LoVo (cell line): ENCODE measurements at regions not wholly inside any gene's neighbourhood (a gene's known extent, or its start where the extent isn't known, plus 50 kb on each side); places are given as distances from the start of the nearest gene placed in this dataset.
"Not testable (repeated sequence)": the region's sequence is repeated elsewhere in the genome, so short reads cannot be mapped to it uniquely, and the experiment has no call there.

Source experiments
- DNase-seq: peaks from one replicate; pipeline ENCODE4 v3.0.0-alpha.2; 2016; ENCODE audit warnings: low spot score

DNA sequence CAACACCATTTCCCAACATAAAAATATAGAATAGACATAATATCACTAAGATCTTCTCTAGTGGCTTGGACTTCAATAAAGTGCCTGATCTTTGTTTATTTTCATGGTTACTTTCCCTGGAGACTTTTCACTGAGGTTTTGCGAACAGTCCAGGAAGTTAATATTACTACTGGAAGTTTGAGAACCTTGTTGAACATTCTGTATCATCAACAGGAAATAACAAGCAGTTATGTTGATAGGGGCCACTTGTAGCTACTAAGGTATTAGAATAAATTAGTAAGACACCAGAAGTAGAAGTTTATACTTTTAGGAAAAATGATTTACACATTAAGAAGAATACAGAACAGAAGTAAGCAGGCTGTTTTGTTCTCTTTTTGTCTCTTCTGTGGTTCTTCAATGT is 180.2 kb downstream of the TFAP2B start:
- DNase-seq: no peak

DNA sequence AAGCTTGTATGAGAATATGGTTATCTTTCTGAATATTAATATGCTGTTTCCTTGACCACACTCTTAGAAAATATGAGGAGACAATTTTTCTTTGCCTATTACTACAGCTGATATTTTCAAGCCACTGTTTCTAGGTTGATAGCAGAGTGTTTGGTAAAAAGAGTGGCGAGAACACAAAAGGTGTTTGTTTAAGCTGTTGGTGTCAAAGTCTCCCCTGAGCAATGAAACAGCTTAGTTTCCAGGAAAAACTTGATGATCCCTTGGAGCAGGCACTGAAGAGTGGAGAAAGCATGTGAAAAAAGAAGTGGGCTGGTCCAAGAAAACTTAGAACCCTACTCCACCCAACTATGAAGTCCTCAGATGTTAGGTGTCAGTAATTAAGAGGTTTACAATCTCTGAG is 182.7 kb downstream of the TFAP2B start:
- no peak for DNase-seq

DNA sequence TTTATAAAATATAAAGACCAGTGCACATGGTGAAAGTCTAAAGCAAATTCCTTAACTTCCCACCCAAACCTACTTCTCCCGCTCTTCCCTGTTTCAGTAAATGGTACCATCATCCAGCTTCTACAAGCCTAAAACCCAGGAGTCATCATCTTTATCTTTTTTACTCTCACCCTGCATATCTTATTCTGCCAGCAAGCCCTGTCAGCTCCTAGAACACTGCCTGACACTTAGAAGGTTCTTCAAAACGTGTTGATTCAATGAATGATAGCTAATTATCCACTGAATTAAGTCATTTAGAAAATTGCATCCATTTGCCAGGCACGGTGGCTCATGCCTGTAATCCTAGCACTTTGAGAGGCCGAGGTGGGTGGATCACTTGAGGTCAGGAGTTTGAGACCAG is 185.7 kb downstream of the TFAP2B start:
- no peak for DNase-seq

DNA sequence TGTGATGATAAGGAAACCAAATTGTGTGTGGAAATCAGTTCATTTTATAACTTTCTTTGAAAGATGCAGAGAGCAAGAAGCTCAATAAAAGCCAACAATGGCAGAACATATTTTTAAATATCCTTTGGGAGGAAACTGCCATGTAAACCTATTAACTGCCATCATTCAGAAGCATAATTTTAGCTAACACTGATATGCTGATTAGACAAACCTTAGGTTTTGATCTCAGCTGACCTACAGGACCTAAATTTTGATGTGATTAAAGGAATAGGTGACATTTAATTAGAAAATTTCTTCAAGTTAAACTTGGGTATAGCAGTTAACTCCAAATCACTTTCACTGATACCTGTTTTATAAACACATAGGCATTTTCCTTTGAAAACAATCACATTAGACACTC is 187.1 kb downstream of the TFAP2B start:
- no peak for DNase-seq

DNA sequence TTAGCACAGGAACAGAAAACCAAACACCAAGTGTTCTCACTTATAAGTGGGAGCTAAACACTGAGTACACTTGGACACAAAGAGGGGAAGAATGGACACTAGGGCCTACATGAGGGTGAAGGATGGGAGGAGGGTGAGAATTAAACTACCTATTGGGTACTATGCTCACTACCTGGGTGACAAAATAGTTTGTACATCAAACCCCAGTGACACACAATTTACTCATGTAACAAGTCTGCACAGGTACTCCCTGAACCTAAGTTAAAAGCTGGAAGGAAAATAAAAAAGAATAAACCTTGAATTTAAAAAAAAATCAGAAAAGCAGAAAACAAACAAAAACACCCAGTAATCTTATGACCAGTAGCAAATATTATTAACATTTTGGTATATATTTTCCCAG is 188.6 kb downstream of the TFAP2B start:
- DNase-seq: no peak

DNA sequence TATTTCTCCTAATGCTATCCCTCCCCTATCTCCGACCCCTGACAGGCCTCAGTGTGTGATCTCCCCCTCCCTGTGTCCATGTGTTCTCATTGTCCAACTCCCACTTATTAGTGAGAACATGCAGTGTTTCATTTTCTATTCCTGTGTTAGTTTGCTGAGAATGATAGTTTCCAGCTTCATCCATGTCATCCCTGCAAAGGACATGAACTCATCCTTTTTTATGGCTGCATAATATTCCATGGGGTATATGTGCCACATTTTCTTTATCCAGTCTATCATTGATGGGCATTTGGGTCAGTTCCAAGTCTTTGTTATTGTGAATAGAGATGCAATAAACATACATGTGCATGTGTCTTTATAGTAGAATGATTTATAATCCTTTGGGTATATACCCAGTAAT is 190.0 kb downstream of the TFAP2B start:
- DNase-seq: not testable (repeated sequence)

DNA sequence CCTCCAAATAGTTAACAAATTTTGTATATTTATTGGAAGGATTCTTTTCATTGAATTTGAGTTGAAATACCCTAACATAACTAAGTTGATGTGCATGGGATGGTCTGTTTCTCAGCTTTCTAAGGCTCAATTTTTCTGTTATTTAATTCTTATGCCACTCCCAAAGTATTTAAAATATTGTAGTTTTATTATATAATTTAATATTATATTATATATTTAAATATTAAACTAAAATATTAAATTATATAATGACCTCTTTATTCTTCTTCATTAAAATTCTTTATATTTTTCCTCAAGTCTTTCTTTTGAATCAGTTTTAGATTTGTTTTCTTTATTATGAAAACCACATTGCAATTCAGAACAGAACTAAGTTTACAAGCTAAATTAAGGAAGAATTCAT is 194.7 kb downstream of the TFAP2B start:
- DNase-seq: no peak

DNA sequence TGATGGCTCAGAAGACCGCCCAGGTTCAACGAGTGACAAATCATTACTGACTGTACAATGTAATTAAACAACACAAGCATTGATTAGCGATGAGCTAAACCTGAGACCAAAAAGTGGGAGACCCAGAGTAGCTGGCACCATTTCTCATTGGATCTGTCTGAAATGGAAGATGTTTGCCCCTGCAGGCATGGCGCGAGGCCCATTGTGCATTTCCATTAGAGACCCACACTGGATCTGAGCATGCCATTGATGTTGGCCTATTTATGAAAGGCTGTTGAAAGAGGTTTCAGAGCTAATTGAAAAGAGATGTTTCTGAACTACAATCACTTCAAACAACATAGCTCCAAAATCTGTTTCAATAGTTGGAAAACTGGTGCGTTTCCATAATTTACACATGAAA is 196.7 kb downstream of the TFAP2B start:
- no peak for DNase-seq

DNA sequence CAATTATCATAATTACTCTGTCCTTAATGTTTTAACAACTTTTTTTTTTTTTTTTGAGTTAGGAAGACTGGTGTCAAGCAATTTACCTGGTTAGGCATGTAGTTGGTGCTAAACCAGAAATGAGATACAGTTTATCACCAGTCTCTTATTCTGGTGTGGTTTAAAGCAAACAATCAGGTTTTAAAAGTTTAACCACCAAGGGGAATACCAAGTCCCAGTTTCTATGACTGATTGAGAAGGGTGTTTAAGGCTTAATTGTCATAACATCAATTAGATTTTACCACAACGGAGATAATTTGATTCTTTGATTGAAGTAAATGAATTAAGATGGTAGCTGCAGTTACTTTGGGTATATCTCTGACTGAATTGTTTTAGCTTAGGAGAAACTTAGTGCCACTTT is 197.8 kb downstream of the TFAP2B start:
- DNase-seq: no peak

DNA sequence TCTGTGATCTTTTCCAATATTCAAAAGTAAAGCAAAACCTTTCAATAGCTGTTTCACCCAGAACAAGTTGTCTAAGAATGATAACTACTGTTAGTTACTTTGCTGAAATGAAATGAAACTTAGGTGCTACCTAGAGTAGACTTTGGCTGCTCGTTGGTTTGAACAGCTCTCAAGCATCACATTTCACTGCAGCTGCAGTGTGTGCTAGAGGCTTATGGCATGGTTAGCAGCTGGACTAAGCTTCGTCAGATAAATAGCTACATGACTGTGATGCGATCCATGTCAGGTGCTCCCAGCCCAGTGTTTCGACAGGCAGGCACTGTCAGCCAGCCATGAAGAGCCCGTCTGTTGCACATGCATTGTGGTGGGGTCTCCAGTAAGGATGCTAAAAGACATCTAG is 201.1 kb downstream of the TFAP2B start:
- no peak for DNase-seq

DNA sequence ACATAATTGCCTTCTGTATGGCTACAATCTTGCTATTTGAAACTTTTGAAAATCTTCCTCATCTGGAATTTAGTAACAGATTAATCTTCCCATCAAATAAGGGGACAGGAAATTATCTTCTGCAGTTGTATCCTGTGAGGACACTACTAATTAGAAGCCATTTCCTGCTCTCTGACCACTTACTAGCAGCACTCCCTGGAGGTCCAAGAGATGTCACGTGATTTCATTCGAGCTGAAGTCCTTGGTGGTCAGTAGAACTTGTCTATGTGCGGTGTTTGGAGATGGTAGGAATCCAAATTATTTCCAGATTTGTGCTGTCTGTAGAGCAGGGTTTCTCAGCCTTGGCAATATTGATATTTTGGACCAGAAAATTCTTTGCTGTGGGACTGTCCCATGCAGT is 202.5 kb downstream of the TFAP2B start:
- DNase-seq: no peak

DNA sequence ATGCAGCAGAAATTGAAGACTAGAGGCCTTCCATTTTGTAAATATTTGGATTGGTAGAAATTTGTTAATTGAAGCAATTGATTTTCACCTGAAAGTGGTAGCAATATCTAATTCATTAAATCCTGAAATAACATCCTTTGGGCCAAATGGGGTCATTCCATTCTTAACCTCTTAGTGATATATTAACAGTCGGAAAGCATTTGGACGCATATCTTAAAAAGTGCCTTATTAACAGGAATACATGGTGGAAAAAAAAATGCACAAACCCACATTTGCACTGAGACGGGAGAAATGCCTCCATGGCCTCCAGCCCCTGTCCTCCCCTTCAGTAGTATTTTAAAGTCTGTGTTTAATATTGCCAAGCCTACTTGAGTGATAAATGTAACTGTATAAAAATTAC is 205.5 kb downstream of the TFAP2B start:
- no peak for DNase-seq

DNA sequence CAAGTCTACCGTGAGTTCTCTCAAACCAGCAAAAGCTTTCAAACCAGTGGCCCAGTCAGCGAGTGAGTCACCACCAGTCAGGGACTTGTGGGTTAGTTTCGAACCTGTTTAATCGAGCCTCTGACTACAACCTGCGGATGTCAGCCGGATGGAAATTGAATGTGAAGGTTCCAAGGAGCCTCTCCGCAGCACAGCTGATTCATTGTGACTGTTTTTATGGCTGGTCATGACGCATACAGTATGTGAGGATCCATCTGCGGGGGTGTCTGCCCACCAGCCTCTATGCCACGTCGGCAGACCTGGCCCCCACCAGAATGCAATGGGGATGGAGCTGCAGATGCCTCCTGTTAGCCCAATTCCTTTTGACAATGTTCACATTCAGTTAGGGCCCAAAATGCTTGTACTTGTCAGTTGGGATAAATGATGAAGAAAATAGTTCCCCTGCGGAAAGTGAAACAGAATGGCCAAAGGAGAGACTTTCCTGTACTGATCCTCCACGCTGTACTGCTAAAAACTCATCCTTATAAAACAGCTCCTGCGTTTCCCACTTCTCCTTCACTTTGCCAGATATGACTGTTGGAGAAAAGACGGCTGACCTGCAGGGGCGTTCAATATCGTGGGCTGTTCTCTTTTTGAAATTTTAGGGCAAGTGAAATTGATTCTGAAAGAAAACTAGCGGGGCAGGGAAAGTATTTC is 206.6 kb downstream of the TFAP2B start:
- no peak for DNase-seq

DNA sequence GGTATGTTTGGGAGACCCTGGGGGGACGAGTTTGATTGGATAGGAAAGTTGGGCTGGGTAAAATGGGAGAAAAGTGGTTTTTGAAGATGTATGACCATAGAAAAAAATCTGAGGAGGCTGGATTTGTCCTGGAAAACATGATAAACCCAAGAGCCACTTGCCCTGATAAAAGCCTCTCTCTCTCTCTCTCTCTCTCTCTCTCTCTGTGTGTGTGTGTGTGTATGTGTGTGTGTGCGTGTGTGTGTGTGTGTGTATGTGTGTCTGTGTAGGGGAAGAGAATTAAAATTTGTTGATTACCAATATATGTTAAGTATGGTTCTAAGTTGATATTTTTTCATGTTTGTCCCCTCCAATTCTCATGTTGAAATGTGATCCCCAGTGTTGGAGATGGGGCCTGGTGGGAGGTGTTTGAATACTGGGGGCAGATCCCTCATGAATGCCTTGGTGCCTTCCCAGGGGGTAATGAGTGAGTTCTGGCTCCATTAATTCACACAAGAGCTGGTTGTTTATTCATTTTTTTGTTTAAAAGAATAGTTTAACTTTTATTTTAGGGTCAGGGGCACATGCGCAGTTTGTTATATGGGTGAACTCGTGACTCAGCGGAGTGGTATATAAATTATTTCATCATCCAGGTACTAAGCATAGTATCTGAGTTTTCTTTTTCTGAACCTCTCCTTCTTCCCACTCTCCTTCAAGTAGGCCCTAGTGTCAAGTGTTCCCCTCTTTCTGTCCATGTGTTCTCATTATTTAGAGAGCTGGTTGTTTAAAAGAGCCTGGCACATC is 208.8 kb downstream of the TFAP2B start:
- no peak for DNase-seq

DNA sequence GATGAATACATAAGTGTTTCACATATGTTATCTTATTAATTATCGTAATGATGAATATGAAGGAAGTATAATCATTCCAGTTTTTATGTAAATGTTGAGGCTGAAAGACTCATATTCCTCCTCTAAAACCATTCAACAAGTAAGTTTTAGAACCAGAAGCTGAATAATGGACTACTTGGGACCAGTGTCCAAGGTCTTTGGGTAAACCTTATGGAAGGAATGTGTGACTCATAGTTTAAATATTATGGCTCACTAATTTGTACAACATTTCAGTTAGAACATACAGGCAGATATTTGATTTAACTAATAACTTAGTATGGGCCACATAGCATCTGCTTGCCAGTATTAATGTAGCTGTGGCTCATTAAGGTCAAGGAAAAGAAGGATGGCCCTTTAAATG is 209.6 kb downstream of the TFAP2B start:
- no peak for DNase-seq

DNA sequence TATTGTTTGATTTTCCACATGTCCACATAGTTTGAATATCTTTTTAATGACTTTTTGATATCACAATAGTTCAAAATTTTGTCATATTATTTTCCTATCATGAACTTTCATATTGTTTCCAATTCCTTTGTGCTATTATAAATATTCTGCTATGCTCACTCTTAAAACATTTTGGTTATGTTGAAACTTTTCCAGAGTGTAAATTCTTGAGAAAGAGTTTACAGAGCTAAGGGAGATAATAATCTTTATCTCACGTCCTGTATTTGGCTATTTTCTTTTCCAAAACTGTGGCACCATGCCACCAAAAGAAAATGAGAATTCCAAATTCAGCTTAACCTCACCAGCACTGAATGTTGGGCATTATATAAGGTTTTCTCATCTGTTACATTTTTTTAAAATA is 210.9 kb downstream of the TFAP2B start:
- DNase-seq: no peak

DNA sequence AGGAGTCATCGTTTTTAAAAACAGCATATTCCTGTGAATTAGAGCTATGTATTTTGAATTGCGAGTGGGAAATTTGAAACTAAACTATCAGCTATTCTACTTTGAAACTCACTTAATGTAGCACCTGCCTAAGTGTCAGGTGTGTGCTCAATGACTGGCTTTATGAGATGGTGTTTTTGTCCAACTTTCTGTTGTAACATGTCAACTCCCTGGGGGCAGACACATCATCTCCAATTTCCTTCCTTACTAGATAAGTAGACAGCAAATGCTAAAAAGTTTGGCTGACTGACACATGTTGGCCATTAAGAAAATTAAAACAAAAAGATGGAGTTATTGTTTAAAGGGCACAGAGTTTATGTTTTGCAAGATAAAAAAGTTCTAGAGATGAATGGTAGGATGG is 226.9 kb downstream of the TFAP2B start:
- DNase-seq: no peak

DNA sequence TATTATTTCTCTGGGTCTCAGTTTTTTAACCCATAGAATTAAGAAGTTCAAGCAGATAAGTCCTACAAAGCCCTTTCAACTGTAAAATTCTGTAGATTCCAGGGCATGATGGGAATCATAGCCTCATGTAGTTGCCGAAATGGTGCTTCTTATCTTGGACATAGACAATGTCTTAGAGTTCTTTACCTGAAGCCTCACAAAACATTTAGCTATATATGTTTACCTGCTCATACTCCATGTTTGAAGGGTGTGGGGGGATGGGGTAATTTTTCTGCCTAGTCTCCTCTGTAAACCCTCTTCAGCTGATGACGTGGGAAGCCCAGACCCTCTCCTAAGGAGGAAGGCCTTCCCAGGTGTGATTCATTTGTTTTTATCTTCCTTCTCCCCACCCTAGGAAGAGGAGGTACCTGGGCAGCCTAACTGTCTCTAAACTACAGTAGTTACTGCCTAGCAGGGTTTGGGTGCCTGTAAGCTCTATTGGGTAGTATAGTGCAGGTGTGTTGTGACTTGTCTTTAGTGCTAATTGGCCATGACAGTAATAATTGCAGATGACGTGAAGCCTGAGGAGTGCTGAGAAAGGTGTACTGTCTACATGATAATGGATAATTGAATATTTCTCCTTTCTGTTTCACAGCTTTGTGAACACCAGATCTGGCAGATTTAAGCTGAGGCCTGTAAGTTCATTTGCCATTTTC is 230.8 kb downstream of the TFAP2B start:
- no peak for DNase-seq

DNA sequence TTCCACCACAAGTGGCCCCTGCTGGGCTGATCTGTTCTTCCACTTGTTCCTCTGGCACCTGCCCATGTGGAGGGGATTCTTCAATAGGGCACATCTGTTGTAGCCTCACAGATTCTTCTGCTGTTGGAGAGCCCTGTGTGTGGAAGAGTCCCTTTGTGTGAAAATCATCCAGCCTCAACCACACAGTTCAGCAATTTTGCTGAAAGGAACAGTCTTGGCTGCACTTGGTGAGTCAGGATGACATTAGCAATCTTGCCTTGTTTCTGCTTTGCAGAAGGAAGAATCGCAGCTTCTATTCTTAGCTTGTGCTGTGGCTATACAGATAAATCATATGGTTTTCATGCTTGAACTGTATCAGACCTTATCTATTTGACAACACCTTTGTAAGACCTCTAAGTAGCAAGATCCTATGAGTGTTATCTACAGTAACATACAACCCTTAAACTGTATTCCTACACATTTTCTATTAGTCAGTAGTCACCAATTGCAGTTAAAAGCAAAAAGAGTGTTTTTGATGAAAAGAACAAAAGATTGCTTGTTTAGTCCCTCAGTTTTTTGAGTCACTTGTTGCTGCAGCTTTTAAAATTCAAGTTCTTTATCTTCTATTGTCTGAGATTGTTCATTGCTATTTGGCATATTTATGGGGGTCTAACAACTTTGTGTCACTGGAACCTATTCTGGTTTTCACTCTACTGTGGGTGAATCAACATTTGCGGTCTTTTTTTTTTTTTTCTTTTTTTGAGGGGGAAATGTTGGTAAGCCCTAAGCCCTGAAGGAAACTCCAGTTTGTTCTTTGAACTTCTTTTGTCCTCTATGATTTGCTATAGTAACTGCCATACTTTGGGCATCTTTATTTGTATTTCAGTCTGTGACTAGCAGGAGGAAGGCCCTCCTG is 231.6 kb downstream of the TFAP2B start:
- no peak for DNase-seq

DNA sequence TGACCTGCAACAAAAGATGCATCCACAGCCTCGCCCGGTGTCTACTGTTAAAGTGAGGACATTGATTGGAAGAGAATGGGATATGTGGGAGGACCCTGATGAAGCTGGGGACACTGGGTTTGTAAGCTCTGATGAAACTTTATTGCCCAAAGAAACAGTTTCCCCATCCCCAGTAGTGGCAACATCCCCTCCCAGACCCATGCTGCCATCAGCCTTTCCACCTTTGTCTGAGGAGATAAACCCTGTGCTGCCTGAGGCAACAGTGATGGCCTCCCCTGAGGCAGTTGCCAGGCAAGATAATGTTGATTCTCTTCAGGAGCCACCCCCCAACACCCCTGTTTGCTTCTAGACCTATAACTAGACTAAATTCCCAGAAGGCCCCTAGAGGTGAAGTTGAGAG is 234.0 kb downstream of the TFAP2B start:
- DNase-seq: not testable (repeated sequence)

DNA sequence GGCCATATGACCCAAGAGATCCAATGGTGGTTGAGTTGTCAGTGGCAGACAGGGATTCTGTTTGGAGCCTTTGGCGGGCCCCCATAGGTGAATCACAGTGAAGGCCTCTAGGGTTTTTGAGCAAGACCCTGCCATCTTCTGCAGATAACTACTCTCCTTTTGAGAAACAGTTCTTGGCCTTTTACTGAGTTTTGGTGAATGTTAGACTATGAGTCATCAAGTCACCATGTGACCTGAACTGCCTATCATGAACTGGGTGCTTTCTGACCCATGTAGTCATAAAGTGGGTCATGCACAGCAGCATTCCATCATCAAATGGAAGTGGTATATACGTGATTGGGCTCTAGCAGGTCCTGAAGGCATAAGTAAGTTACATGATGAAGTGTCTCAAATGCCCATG is 236.6 kb downstream of the TFAP2B start:
- DNase-seq: not testable (repeated sequence)

DNA sequence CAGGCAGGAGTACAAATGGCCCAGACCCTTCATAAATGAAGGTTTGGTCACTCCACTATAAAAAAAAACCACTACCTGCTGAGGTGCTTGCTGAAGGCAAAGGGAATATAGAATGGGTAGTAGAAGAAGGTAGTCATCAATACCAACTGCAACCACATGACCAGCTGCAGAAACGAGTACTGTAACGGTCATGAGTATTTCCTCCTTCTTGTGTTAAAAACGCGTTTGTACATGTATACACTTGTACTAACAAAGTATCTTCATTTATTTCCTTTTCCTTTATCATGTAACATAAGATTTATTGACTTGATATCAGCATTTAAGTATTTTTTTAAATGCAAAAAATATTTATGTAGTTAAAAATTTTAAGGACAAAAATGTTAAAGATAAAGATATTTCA is 238.6 kb downstream of the TFAP2B start:
- DNase-seq: no peak
